ENCODE measurements at regions not wholly inside any gene's neighbourhood (a gene's known extent, or its start where the extent isn't known, plus 50 kb on each side); places are given as distances from the start of the nearest gene placed in this dataset.
A peak's percentile ranks its signal among the peaks of the same experiment; 100 is the strongest.
"Not testable (repeated sequence)": the region's sequence is repeated elsewhere in the genome, so short reads cannot be mapped to it uniquely, and the experiment has no call there.

DNA sequence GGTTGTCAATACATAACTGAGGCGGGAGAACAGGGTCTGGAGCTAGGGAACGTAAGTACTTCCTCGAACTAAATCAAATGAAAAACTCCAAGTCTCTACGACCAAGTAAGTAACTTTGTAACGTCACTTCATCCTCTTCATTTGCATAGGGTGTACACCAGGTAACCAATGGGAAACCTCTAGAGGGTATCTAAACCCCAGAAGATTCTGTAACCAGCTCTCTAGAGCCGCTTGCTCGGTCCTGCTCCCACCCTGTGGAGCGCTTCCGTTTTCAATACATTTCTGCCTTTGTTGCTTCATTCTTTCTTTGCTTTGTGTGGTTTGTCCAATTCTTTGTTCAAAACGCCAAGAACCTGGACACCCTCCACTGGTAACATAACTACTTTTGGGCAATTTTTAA is 133.5 kb upstream of the TMEM170B start:
- Histone ChIP-seq H3K4me3 (no peak overlapping the region), H3K4me1 (peaks cover 2 to 20% of the 10 kb centered on the region in 2 donors), H3K27me3 (no peaks in the 10 kb centered on the region), H3K27ac (peak overlapping the region in 1 of 2 donors; percentile 14), H3K36me3 (no peaks in the 10 kb centered on the region), H3K9me3 (no peaks in the 10 kb centered on the region)
- no peak for ATAC-seq
- TF ChIP-seq, protein P1, sequence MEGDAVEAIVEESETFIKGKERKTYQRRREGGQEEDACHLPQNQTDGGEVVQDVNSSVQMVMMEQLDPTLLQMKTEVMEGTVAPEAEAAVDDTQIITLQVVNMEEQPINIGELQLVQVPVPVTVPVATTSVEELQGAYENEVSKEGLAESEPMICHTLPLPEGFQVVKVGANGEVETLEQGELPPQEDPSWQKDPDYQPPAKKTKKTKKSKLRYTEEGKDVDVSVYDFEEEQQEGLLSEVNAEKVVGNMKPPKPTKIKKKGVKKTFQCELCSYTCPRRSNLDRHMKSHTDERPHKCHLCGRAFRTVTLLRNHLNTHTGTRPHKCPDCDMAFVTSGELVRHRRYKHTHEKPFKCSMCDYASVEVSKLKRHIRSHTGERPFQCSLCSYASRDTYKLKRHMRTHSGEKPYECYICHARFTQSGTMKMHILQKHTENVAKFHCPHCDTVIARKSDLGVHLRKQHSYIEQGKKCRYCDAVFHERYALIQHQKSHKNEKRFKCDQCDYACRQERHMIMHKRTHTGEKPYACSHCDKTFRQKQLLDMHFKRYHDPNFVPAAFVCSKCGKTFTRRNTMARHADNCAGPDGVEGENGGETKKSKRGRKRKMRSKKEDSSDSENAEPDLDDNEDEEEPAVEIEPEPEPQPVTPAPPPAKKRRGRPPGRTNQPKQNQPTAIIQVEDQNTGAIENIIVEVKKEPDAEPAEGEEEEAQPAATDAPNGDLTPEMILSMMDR (IDR thresholded peaks at IDR 0.05), result no peak
- intact Hi-C loops (cut with DNase I), result no loop called here
- DNase-seq, result no peak

DNA sequence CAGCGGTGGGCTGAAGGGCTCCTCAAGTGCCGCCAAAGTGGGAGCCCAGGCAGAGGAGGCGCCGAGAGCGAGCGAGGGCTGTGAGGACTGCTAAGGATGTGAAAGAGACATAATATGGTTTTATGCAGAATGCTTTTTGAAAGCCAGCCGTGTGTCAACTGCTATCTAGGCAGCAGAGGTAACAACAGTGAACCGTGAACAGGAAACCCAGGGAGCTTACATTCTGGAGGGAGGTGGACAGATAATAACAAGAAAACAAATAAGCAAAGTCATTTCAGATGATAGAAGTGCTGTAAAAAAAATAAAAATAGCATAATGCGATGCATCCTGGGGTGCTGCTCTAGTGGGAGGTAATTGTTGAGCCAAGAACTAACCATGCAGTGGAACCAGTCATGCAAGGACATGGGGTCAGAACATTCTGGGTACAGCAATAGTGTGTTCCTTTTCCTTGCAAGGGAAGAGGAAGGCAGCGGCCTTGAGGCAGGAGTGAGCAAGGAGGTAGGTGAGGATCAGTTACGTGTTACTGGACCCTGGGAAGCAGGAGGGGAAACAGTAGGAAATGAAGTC is 134.4 kb upstream of the TMEM170B start:
- no peaks in the 10 kb centered on the region for H3K36me3 ChIP-seq
- no peak for ATAC-seq
- no peak overlapping the region for H3K4me3 ChIP-seq
- H3K27me3 ChIP-seq, result no peaks in the 10 kb centered on the region
- TF ChIP-seq, protein P1 (IDR thresholded peaks at IDR 0.05), result no peak
- intact Hi-C loops (cut with DNase I), result no loop called here
- H3K9me3 ChIP-seq, result no peaks in the 10 kb centered on the region
- no peak overlapping the region for H3K27ac ChIP-seq
- peaks cover 6 to 26% of the 10 kb centered on the region in 2 donors for H3K4me1 ChIP-seq
- DNase-seq, result no peak

DNA sequence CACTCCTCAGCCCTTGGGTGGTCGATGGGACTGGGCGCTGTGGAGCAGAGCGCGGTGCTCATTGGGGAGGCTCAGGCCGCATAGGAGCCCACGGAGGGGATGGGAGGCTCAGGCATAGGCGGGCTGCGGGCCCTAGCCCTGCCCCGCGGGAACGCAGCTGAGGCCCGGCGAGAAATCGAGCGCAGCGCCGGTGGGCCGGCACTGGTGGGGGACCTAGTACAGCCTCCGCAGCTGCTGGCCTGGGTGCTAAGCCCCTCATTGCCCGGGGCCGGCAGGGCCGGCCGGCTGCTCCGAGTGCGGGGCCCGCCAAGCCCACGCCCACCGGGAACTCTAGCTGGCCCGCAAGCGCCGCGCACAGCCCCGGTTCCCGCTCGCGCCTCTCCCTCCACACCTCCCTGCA is 135.0 kb upstream of the TMEM170B start:
- peaks cover 6 to 31% of the 10 kb centered on the region in 2 donors for H3K4me1 ChIP-seq
- intact Hi-C loops (cut with DNase I); H3K27ac ChIP-seq; H3K9me3 ChIP-seq; H3K27me3 ChIP-seq; H3K36me3 ChIP-seq; ATAC-seq; DNase-seq; H3K4me3 ChIP-seq: not testable (repeated sequence)

DNA sequence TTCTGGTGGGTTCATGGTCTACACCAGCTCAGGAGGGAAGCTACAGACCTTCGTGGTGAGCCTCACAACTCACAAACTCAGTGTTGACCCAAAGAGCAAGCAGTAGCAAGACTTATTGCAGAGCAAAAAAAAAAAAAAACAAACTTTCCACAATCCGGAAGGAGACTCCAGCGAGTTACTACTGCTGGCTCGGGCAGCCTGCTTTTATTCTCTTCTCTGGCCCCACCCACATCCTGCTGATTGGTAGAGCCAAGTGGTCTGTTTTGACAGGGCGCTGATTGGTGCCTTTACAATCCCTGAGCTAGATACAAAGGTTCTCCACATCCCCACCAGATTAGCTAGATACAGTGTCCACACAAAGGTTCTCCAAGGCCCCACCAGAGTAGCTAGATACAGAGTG is 135.6 kb upstream of the TMEM170B start:
- DNase-seq; H3K27me3 ChIP-seq; ATAC-seq; H3K36me3 ChIP-seq; H3K27ac ChIP-seq; H3K9me3 ChIP-seq; intact Hi-C loops (cut with DNase I); H3K4me3 ChIP-seq: not testable (repeated sequence)
- peaks cover 6 to 31% of the 10 kb centered on the region in 2 donors for H3K4me1 ChIP-seq

DNA sequence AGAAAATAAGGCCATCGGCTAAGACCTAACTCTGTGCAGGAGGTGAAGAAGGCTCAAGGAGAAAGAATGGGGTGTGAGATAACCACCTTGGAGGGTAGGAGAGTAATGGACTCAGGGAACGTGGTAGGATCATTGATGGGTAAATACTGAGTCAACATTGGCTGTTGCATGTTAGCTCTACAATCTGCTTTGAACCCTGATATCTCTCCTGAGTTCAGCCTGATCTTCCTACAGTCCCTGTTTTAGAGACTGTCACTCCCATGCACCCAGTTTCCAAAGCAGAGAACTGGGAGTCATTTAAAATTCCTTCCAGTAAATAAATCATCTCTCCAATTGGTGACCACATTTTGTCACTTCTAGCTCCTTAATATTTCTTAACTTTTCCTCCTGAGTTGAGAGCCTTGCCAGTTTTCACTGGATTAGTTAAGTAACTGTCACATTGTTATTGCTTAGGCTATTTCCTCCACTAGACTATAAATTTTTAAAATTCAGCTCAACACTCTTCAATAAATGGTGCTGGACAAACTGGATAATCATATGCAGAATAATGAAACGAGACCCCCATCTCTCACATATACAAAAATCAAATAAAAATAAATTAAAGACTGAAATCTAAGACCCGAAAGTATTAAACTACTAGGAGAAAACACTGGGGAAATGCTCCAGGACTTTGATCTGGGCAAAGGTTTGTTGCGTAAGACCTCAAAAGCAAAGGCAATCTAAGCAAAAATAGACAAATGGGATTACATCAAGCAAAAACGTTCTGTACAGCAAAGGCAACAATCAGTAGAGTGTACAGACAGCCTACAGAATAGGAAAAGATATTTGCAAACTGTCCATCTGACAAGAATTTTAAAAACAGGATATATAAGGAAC is 138.9 kb upstream of the TMEM170B start:
- intact Hi-C loops (cut with DNase I), result no loop called here
- Histone ChIP-seq H3K27ac (no peak overlapping the region), H3K27me3 (no peaks in the 10 kb centered on the region), H3K9me3 (no peaks in the 10 kb centered on the region), H3K4me1 (peaks cover 6 to 25% of the 10 kb centered on the region in 2 donors), H3K36me3 (no peaks in the 10 kb centered on the region), H3K4me3 (no peak overlapping the region)
- TF ChIP-seq, protein P1 (IDR thresholded peaks at IDR 0.05), result no peak
- DNase-seq, result no peak
- peak; percentile 45 for ATAC-seq

DNA sequence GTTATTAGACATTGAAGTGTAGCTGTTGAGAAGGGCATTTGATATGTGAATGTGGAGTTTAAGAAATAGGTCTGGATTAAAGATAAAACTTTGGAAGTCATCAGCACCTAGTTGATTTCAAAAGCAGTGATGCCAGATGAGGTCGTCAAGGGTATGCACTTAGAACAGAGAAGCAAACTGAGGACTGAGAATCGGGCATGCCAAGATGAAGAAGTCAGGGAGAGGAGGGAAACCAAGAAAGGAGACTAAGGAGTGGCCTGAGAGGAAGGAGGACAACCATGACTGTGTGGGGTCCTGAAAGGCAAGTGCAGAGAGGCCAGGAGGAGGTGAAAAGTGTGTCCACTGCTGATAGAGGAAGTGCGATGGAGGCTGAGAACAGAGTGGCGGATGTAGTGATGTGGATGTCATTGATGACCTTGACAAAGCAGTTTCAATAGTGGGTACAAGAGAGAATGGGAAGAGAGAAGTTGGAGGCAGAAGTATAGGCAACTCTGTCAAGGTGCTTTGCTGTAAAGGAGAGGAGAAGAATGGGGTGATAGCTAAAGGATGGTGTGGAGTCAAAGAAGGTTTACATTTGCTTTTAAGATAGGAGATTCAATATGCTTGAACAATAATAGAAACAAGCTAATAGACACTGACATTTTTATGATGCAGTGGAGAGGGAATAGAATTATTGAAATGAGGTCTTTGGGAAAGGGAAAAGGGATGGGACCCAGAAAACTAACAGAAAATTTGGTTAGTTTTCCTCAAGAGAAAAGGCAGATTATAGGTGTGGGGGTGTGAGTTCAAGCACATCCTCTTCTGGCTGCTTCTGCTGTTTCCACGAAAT is 139.7 kb upstream of the TMEM170B start:
- Histone ChIP-seq H3K27me3 (no peaks in the 10 kb centered on the region), H3K9me3 (no peaks in the 10 kb centered on the region), H3K27ac (no peak overlapping the region), H3K36me3 (no peaks in the 10 kb centered on the region), H3K4me3 (no peak overlapping the region), H3K4me1 (peaks cover 6 to 30% of the 10 kb centered on the region in 2 donors)
- ATAC-seq (no peak), DNase-seq (no peak)
- TF ChIP-seq, protein P1 (IDR thresholded peaks at IDR 0.05), result no peak
- intact Hi-C loops (cut with DNase I), result no loop called here
